SK-N-SH treated with all-trans-retinoic acid at 6 μM for 48 hours (cell line): ENCODE measurements at regions not wholly inside any gene's neighbourhood (a gene's known extent, or its start where the extent isn't known, plus 50 kb on each side); places are given as distances from the start of the nearest gene placed in this dataset.
A peak's percentile ranks its signal among the peaks of the same experiment; 100 is the strongest.

Experiments
- ATAC-seq: fragments of 200-7000 bp; cut with Tn5 transposase; 3 replicates; pipeline ENCODE4 v1.9.1; 2020; ENCODE audit warnings: mild to moderate bottlenecking, moderate library complexity
- BACH2 ChIP-seq: fragments of 250-450 bp; sonication (Bioruptor Pico); IDR thresholded peaks from 2 replicates; pipeline ENCODE4 v1.9.0; 2021; ENCODE audit warnings: mild to moderate bottlenecking, borderline replicate concordance
- CSDC2 ChIP-seq: fragments of 250-450 bp; sonication (Bioruptor Pico); IDR thresholded peaks from 2 replicates; pipeline ENCODE4 v1.5.0; 2020; ENCODE audit warnings: mild to moderate bottlenecking, moderate library complexity
- CSRNP3 ChIP-seq: fragments of 250-450 bp; sonication (Bioruptor Pico); IDR thresholded peaks from 2 replicates; pipeline ENCODE4 v1.5.1; 2021; ENCODE audit warnings: mild to moderate bottlenecking, moderate library complexity
- GLIS3 ChIP-seq: fragments of 250-450 bp; sonication (Bioruptor Pico); IDR thresholded peaks from 2 replicates; pipeline ENCODE4 v1.5.0; 2020; ENCODE audit warnings: mild to moderate bottlenecking, moderate library complexity
- OSR1 ChIP-seq: fragments of 250-450 bp; sonication (Bioruptor Pico); IDR thresholded peaks from 2 replicates; pipeline ENCODE4 v1.8.0; 2022; ENCODE audit warnings: moderate library complexity, mild to moderate bottlenecking, inconsistent platforms
- PATZ1 ChIP-seq: fragments of 250-450 bp; sonication (Bioruptor Pico); IDR thresholded peaks from 2 replicates; pipeline ENCODE4 v1.8.0; 2020; ENCODE audit warnings: mild to moderate bottlenecking, moderate library complexity, borderline replicate concordance
- PPARA ChIP-seq: fragments of 250-450 bp; sonication (Bioruptor Pico); IDR thresholded peaks from 2 replicates; pipeline ENCODE4 v1.5.0; 2020; ENCODE audit warnings: mild to moderate bottlenecking, borderline replicate concordance
- RARB ChIP-seq: fragments of 250-450 bp; sonication (Bioruptor Pico); IDR thresholded peaks from 2 replicates; pipeline ENCODE4 v1.8.0; 2021; ENCODE audit warnings: mild to moderate bottlenecking, moderate library complexity
- SNAI2 ChIP-seq: fragments of 250-450 bp; sonication (Bioruptor Pico); IDR thresholded peaks from 2 replicates; pipeline ENCODE4 v1.5.0; 2020; ENCODE audit warnings: mild to moderate bottlenecking, moderate library complexity
- TCF4 ChIP-seq: fragments of 250-450 bp; sonication (Bioruptor Pico); IDR thresholded peaks from 2 replicates; pipeline ENCODE4 v1.8.0; 2021; ENCODE audit warnings: mild to moderate bottlenecking, moderate library complexity, borderline replicate concordance
- TOX ChIP-seq: fragments of 250-450 bp; sonication (Bioruptor Pico); IDR thresholded peaks from 2 replicates; pipeline ENCODE4 v1.8.0; 2021; ENCODE audit warnings: mild to moderate bottlenecking, moderate library complexity, borderline replicate concordance
- TSHZ2 ChIP-seq: fragments of 250-450 bp; sonication (Bioruptor Pico); IDR thresholded peaks from 2 replicates; pipeline ENCODE4 v1.5.0; 2020; ENCODE audit warnings: mild to moderate bottlenecking, moderate library complexity
- ZC3H10 ChIP-seq: fragments of 250-450 bp; sonication (Bioruptor Pico); IDR thresholded peaks from 2 replicates; pipeline ENCODE4 v1.5.1; 2021; ENCODE audit warnings: mild to moderate bottlenecking, moderate library complexity
- ZFP3 ChIP-seq: fragments of 250-450 bp; sonication (Bioruptor Pico); IDR thresholded peaks from 2 replicates; pipeline ENCODE4 v1.5.0; 2020; ENCODE audit warnings: mild to moderate bottlenecking, moderate library complexity
- ZNF565 ChIP-seq: fragments of 450-650 bp; formaldehyde crosslinking; conservative IDR thresholded peaks from 2 replicates; pipeline ENCODE4 v1.5.0; 2020; ENCODE audit warnings: low read depth, mild to moderate bottlenecking, moderate library complexity
- ZNF70 ChIP-seq: fragments of 450-650 bp; formaldehyde crosslinking; IDR thresholded peaks from 2 replicates; pipeline ENCODE4 v1.5.0; 2020; ENCODE audit warnings: mild to moderate bottlenecking, moderate library complexity
- ZNF8 ChIP-seq: fragments of 450-650 bp; formaldehyde crosslinking; IDR thresholded peaks from 2 replicates; pipeline ENCODE4 v1.5.0; 2020; ENCODE audit warnings: mild to moderate bottlenecking, moderate library complexity
- TF ChIP-seq, protein P1 (sequence below): fragments of 250-450 bp; sonication (Bioruptor Pico); IDR thresholded peaks from 2 replicates; pipeline ENCODE4 v1.5.1; 2020; ENCODE audit warnings: low read depth, mild to moderate bottlenecking, moderate library complexity

- no peak for TF ChIP-seq PATZ1
- no peak for TF ChIP-seq GLIS3 (CRISPR knock-in tag)
- TF ChIP-seq, protein P1, sequence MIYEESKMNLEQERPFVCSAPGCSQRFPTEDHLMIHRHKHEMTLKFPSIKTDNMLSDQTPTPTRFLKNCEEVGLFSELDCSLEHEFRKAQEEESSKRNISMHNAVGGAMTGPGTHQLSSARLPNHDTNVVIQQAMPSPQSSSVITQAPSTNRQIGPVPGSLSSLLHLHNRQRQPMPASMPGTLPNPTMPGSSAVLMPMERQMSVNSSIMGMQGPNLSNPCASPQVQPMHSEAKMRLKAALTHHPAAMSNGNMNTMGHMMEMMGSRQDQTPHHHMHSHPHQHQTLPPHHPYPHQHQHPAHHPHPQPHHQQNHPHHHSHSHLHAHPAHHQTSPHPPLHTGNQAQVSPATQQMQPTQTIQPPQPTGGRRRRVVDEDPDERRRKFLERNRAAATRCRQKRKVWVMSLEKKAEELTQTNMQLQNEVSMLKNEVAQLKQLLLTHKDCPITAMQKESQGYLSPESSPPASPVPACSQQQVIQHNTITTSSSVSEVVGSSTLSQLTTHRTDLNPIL, result no peak
- no peak for TF ChIP-seq ZNF565 (CRISPR knock-in tag)
- no peak for TF ChIP-seq TSHZ2 (CRISPR knock-in tag)
- no peak for TF ChIP-seq OSR1 (CRISPR knock-in tag)
- no peak for TF ChIP-seq CSRNP3
- no peak for TF ChIP-seq TOX
- TF ChIP-seq RARB (CRISPR knock-in tag), result no peak
- no peak for TF ChIP-seq TCF4 (CRISPR knock-in tag)
- ATAC-seq, result peak; percentile 37; the same call in 1 of the 3 replicates
These were observed 348.1 kb upstream of the CITED2 start for GRCh38 chr6:139722530-139722929.

- ATAC-seq, result no peak
- TF ChIP-seq OSR1 (CRISPR knock-in tag), result no peak
- no peak for TF ChIP-seq ZNF70 (CRISPR knock-in tag)
- TF ChIP-seq TOX, result no peak
- no peak for TF ChIP-seq ZC3H10 (CRISPR knock-in tag)
- TF ChIP-seq BACH2 (CRISPR knock-in tag), result no peak
- TF ChIP-seq CSRNP3, result no peak
- TF ChIP-seq, all 23 proteins: peak for 0
These were observed 347.5 kb upstream of the CITED2 start for GRCh38 chr6:139721954-139722353.

DNA sequence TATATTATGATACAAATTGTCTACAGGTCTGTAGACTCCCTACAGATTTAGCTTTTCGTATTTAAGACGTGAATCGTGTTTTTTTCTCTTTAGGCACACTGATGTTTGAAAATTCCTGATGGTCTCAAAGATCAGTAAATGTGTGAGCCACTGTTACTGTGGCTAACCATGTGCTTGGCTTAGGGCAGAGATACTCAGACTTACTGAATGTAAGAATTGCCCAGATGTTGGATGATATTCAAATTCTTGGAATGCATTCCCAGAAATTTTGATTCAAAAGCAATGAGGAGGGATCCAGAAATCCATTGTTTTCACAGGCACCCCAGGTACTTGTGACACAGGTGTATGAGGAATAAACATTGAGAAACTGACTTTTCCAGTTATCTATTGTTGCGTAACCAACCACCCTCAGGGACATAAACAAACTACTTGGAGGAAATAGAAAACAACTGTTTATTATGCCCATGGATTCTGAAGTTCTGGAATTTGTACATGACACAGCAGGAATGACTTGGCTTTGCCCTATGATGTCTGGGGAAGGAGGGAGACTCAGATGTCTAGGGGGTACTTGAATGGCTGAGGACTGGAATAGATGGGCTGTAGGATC lies 339.6 kb upstream of the CITED2 start:
- ATAC-seq, result no peak
- no peak for TF ChIP-seq PPARA (CRISPR knock-in tag)
- no peak for TF ChIP-seq CSRNP3
- TF ChIP-seq ZC3H10 (CRISPR knock-in tag), result no peak
- TF ChIP-seq SNAI2 (CRISPR knock-in tag), result no peak

DNA sequence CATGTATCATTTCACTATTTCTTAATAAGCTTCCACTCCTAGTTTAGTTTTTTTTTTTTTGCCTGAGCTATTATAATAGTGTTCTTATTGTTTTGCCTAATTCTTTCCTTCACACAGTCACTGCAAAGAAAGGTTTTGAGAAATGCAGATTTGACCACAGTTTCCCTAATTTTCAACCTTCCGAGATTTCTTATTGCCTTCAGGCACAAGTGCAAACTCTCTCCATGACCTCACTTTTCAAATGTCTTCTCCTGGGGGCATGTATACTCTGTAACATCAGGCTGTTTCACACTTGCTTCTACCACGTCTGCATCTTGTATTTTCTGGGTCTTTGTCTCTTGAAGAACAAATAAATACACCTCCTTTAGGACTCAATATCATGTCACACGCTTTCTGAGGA lies 339.0 kb upstream of the CITED2 start:
- no peak for ATAC-seq
- TF ChIP-seq SNAI2 (CRISPR knock-in tag) (no peak), ZNF8 (CRISPR knock-in tag) (no peak), TSHZ2 (CRISPR knock-in tag) (no peak), GLIS3 (CRISPR knock-in tag) (no peak), OSR1 (CRISPR knock-in tag) (no peak), ZFP3 (CRISPR knock-in tag) (no peak), BACH2 (CRISPR knock-in tag) (no peak), CSDC2 (CRISPR knock-in tag) (no peak), ZNF70 (CRISPR knock-in tag) (no peak), TOX (no peak), ZC3H10 (CRISPR knock-in tag) (no peak)
- TF ChIP-seq, protein P1, result no peak
